Tibial nerve (tissue), 4 donors: ENCODE measurements at regions not wholly inside any gene's neighbourhood (a gene's known extent, or its start where the extent isn't known, plus 50 kb on each side); places are given as distances from the start of the nearest gene placed in this dataset.
"Not testable (repeated sequence)": the region's sequence is repeated elsewhere in the genome, so short reads cannot be mapped to it uniquely, and the experiment has no call there.

Experiments used
- DNase-seq, 2 donors: peaks; one replicate each; pipeline ENCODE4 v3.0.0-alpha.2; 2019; ENCODE audit warnings: low spot score in 2 of 2
- H3K27ac ChIP-seq, 4 donors: fragments of 200-600 bp; sonication (generic) in 3 of 4; one replicate each; pipeline ENCODE4 v1.5.1; 2017 to 2019; ENCODE audit warnings: mild to moderate bottlenecking in 1 of 4
- H3K27me3 ChIP-seq, 2 donors: fragments of 200-600 bp; sonication (generic) in 1 of 2; one replicate each; pipeline versions ENCODE4 v1.5.1 to v1.6.0; 2017 to 2019
- H3K36me3 ChIP-seq, 3 donors: fragments of 200-600 bp; sonication (generic); one replicate each; pipeline ENCODE4 v1.5.1; 2018 to 2019
- H3K4me1 ChIP-seq, 4 donors: fragments of 200-600 bp; sonication (generic) in 3 of 4; one replicate each; pipeline ENCODE4 v1.5.1; 2017 to 2019
- H3K4me3 ChIP-seq, 4 donors: fragments of 200-600 bp; sonication (generic) in 3 of 4; one replicate each; pipeline ENCODE4 v1.5.1; 2017 to 2019; ENCODE audit warnings: mild to moderate bottlenecking in 1 of 4, moderate library complexity in 1 of 4
- H3K9me3 ChIP-seq, 4 donors: fragments of 200-600 bp; sonication (generic) in 3 of 4; one replicate each; pipeline ENCODE4 v1.5.1; 2017 to 2019
- CTCF ChIP-seq, 5 experiments: fragments of 200-600 bp in 3 of 5; fragments of 450-650 bp in 2 of 5; sonication (generic) in 3 of 5; IDR thresholded peaks; one replicate each; pipeline ENCODE4 v1.5.1; 2016 to 2019; ENCODE audit warnings: antibody characterized with exemption in 5 of 5, mild to moderate bottlenecking in 3 of 5, moderate library complexity in 2 of 5
- EP300 ChIP-seq, 2 donors: sonication (generic); formaldehyde crosslinking; IDR thresholded peaks; one replicate each; pipeline ENCODE4 v1.6.1; 2017; ENCODE audit warnings: antibody characterized with exemption in 2 of 2, mild to moderate bottlenecking in 1 of 2
- POLR2A ChIP-seq, 2 donors: fragments of 450-650 bp; IDR thresholded peaks; one replicate each; pipeline ENCODE4 v1.6.1; 2017; ENCODE audit warnings: antibody characterized with exemption in 2 of 2, mild to moderate bottlenecking in 2 of 2, moderate library complexity in 2 of 2
- WGBS, 2 donors: methylation state at CpG; one replicate each; pipeline ENCODE4 v1.1.5; 2018; 5-methylcytosine and 5-hydroxymethylcytosine counted together

GRCh38 chr5:91288118-91288916 is 94.8 kb downstream of the ARRDC3 start:
- H3K9me3 ChIP-seq, result no peaks in the 10 kb centered on the region
- TF ChIP-seq CTCF (IDR thresholded peaks at IDR 0.05) (no peak), POLR2A (IDR thresholded peaks at IDR 0.05) (no peak), EP300 (IDR thresholded peaks at IDR 0.05) (no peak)
- peak in 1 of 2 donors; percentile 32 for DNase-seq
- WGBS, 2 donors, result 38 to 40% methylated on average over 3 of the region's 3 CpGs
- H3K4me3 ChIP-seq, result no peak overlapping the region
- H3K27ac ChIP-seq, result peak overlapping the region in 3 of 4 donors; percentile 5 to 65 (median 47)
- H3K36me3 ChIP-seq, result no peaks in the 10 kb centered on the region
- no peaks in the 10 kb centered on the region for H3K27me3 ChIP-seq
- peaks cover 0 to 16% (median 0%) of the 10 kb centered on the region in 4 donors for H3K4me1 ChIP-seq

GRCh38 chr5:91285062-91285461 is 98.1 kb downstream of the ARRDC3 start:
- 92 to 94% methylated on average over 4 of the region's 4 CpGs for WGBS, 2 donors
- H3K4me3 ChIP-seq, DNase-seq, H3K27ac ChIP-seq, H3K27me3 ChIP-seq, H3K9me3 ChIP-seq, H3K36me3 ChIP-seq: not testable (repeated sequence)
- H3K4me1 ChIP-seq, result peaks cover 0 to 28% (median 3%) of the 10 kb centered on the region in 4 donors

- H3K27ac ChIP-seq, result peak overlapping the region in 2 of 4 donors; percentile 28 to 48
- no peak overlapping the region for H3K4me3 ChIP-seq
- H3K4me1 ChIP-seq, result peaks cover 0 to 25% (median 3%) of the 10 kb centered on the region in 4 donors
- TF ChIP-seq EP300 (IDR thresholded peaks at IDR 0.05) (no peak), POLR2A (IDR thresholded peaks at IDR 0.05) (no peak), CTCF (IDR thresholded peaks at IDR 0.05) (no peak)
- H3K9me3 ChIP-seq, result no peaks in the 10 kb centered on the region
- DNase-seq, result peak in 1 of 2 donors; percentile 50
- no peaks in the 10 kb centered on the region for H3K36me3 ChIP-seq
- H3K27me3 ChIP-seq, result no peaks in the 10 kb centered on the region
Measured at GRCh38 chr5:91283899-91284298, 99.2 kb downstream of the ARRDC3 start.

GRCh38 chr5:91283326-91283725 is 99.8 kb downstream of the ARRDC3 start:
- DNase-seq, result no peak
- no peaks in the 10 kb centered on the region for H3K36me3 ChIP-seq

GRCh38 chr5:91282210-91282609 is 100.9 kb downstream of the ARRDC3 start:
- no peaks in the 10 kb centered on the region for H3K36me3 ChIP-seq
- TF ChIP-seq POLR2A (IDR thresholded peaks at IDR 0.05) (no peak), CTCF (IDR thresholded peaks at IDR 0.05) (no peak), EP300 (IDR thresholded peaks at IDR 0.05) (no peak)
- H3K27me3 ChIP-seq, result no peaks in the 10 kb centered on the region
- no peak overlapping the region for H3K4me3 ChIP-seq
- no peak overlapping the region for H3K27ac ChIP-seq
- no peak for DNase-seq
- peaks cover 0 to 17% (median 3%) of the 10 kb centered on the region in 4 donors for H3K4me1 ChIP-seq
- WGBS, 2 donors, result 92 to 95% methylated on average over 7 of the region's 7 CpGs
- no peaks in the 10 kb centered on the region for H3K9me3 ChIP-seq

More at GRCh38 chr5:91283326-91283725, 99.8 kb downstream of the ARRDC3 start:
- no peaks in the 10 kb centered on the region for H3K9me3 ChIP-seq
- no peak for TF ChIP-seq POLR2A (IDR thresholded peaks at IDR 0.05)
- no peak for TF ChIP-seq CTCF (IDR thresholded peaks at IDR 0.05)
- TF ChIP-seq EP300 (IDR thresholded peaks at IDR 0.05), result no peak
- H3K4me1 ChIP-seq, result peaks cover 0 to 19% (median 3%) of the 10 kb centered on the region in 4 donors
- H3K27ac ChIP-seq, result peak overlapping the region in 1 of 4 donors; percentile 28
- H3K27me3 ChIP-seq, result no peaks in the 10 kb centered on the region
- no peak overlapping the region for H3K4me3 ChIP-seq
- WGBS, 2 donors, result 89 to 98% methylated on average over 4 of the region's 4 CpGs
